GM12878 (cell line): ENCODE measurements at regions not wholly inside any gene's neighbourhood (a gene's known extent, or its start where the extent isn't known, plus 50 kb on each side); places are given as distances from the start of the nearest gene placed in this dataset.

ENCODE experiments used
- ATAC-seq: fragments of 200-7000 bp; cut with Tn5 transposase; 3 replicates; pipeline ENCODE4 v1.9.1; 2020; ENCODE audit warnings: mild to moderate bottlenecking, moderate library complexity
- BruUV-seq: library from RNA; stranded (reverse); fragments of 400-500 nt; replicated peaks from 2 replicates; lab custom pipeline; 2021; lab: Mats Ljungman, UMichigan
- CTCF ChIA-PET: fragments of 300-600 bp; sonication (Branson Sonifier 250); formaldehyde crosslinking; extraction: SDS; loops from one replicate; lab custom pipeline; 2021; ENCODE audit warnings: inconsistent platforms; lab: Yijun Ruan, JAX
- POLR2A ChIA-PET: fragments of 350-600 bp; formaldehyde crosslinking; extraction: SDS; loops from one replicate; lab custom pipeline; 2021; ENCODE audit warnings: inconsistent platforms; lab: Charles Lee
- RAD21 ChIA-PET: fragments of 300-600 bp; sonication (Branson Sonifier 250); formaldehyde crosslinking; loops from one replicate; lab custom pipeline; 2023; ENCODE audit warnings: antibody characterized with exemption; ENCODE audit not compliant: unreplicated experiment; lab: Charles Lee
- SMC1A ChIA-PET: fragments of 300-600 bp; sonication (Branson Sonifier 250); formaldehyde crosslinking; loops from one replicate; lab custom pipeline; 2023; ENCODE audit not compliant: unreplicated experiment, uncharacterized antibody; lab: Charles Lee
- DNase-seq: peaks from one replicate; pipeline ENCODE4 v3.0.0-alpha.2; 2011; ENCODE audit warnings: low read depth, low spot score
- FAIRE-seq: peaks from 3 replicates; lab custom pipeline; 2011; peaks lifted over from hg19 to GRCh38; lab: Jason Lieb, UNC
- H2AFZ ChIP-seq: 2 replicates; pipeline ENCODE4 v1.6.0; 2011; ENCODE audit warnings: low read depth, low read length, control low read depth; ENCODE audit not compliant: control insufficient read depth
- H3K27ac ChIP-seq: 2 replicates; pipeline ENCODE4 v1.5.1; 2011; ENCODE audit warnings: control low read depth; ENCODE audit not compliant: control insufficient read depth, insufficient read depth
- H3K27me3 ChIP-seq, 2 experiments: replicated peaks in 1 of 2; 2 replicates each; pipeline versions ENCODE4 v1.6.0 to v1.6.1; 2011; ENCODE audit warnings: low read length in 1 of 2; ENCODE audit not compliant: control insufficient read depth in 2 of 2, insufficient read depth in 2 of 2
- H3K36me3 ChIP-seq, 2 experiments: 2 replicates each; pipeline ENCODE4 v1.5.1; 2011; ENCODE audit warnings: low read length in 1 of 2; ENCODE audit not compliant: control insufficient read depth in 2 of 2, insufficient read depth in 2 of 2
- H3K4me1 ChIP-seq: 2 replicates; pipeline ENCODE4 v1.6.1; 2011; ENCODE audit warnings: mild to moderate bottlenecking, low read length, moderate library complexity, mixed read lengths; ENCODE audit not compliant: control insufficient read depth, insufficient read depth
- H3K4me2 ChIP-seq: 2 replicates; pipeline ENCODE4 v1.6.0; 2011; ENCODE audit warnings: control low read depth; ENCODE audit not compliant: control insufficient read depth, insufficient read depth
- H3K4me3 ChIP-seq: fragments of 200-600 bp; sonication (generic); 2 replicates; pipeline ENCODE4 v1.5.1; 2016
- H3K79me2 ChIP-seq: 2 replicates; pipeline ENCODE4 v1.6.0; 2011; ENCODE audit warnings: low read length; ENCODE audit not compliant: control insufficient read depth, insufficient read depth
- H3K9ac ChIP-seq: 2 replicates; pipeline ENCODE4 v1.8.0; 2011; ENCODE audit warnings: low read length, control low read depth, mixed read lengths; ENCODE audit not compliant: control insufficient read depth, insufficient read depth
- H3K9me3 ChIP-seq: replicated peaks from 3 replicates; pipeline ENCODE4 v1.5.1; 2011; ENCODE audit warnings: mild to moderate bottlenecking, low read length; ENCODE audit not compliant: control insufficient read depth, insufficient read depth
- H4K20me1 ChIP-seq: 2 replicates; pipeline ENCODE4 v1.6.0; 2011; ENCODE audit not compliant: control insufficient read depth, insufficient read depth
- ASH2L ChIP-seq: fragments of 300-600, 200-600 bp; sonication (generic); IDR thresholded peaks from 2 replicates; pipeline ENCODE4 v1.6.1; 2017; ENCODE audit warnings: low read depth, mild to moderate bottlenecking, borderline replicate concordance
- BRCA1 ChIP-seq: IDR thresholded peaks from 2 replicates; pipeline ENCODE4 v1.6.1; 2011; ENCODE audit warnings: low read depth, low read length, improper control_type of control experiment
- CHD1 ChIP-seq: IDR thresholded peaks from 2 replicates; pipeline ENCODE4 v1.6.1; 2012; ENCODE audit warnings: low read depth, low read length, improper control_type of control experiment
- FOS ChIP-seq: IDR thresholded peaks from 3 replicates; pipeline ENCODE4 v1.6.1; 2011; ENCODE audit warnings: borderline replicate concordance; ENCODE audit not compliant: insufficient read length; ENCODE audit errors: extremely low read depth
- HCFC1 ChIP-seq: fragments of 150-350 bp; IDR thresholded peaks from 2 replicates; pipeline ENCODE4 v1.6.1; 2014; ENCODE audit warnings: low read length
- IRF4 ChIP-seq: IDR thresholded peaks from 2 replicates; pipeline ENCODE4 v1.6.1; 2011; ENCODE audit warnings: low read depth, low read length
- MAX ChIP-seq: IDR thresholded peaks from 2 replicates; pipeline ENCODE4 v1.6.1; 2012; ENCODE audit warnings: low read depth, low read length, improper control_type of control experiment
- MTA3 ChIP-seq: IDR thresholded peaks from 2 replicates; pipeline ENCODE4 v1.6.1; 2012; ENCODE audit warnings: low read length, inconsistent platforms, borderline replicate concordance
- MYC ChIP-seq: IDR thresholded peaks from 2 replicates; pipeline ENCODE4 v1.6.1; 2011; ENCODE audit warnings: mild to moderate bottlenecking, low read length, moderate library complexity, inconsistent platforms; ENCODE audit not compliant: insufficient read depth, insufficient replicate concordance, insufficient read length, severe bottlenecking
- NRF1 ChIP-seq: conservative IDR thresholded peaks from 2 replicates; pipeline ENCODE4 v1.6.1; 2011; ENCODE audit warnings: mild to moderate bottlenecking, low read depth, low read length, improper control_type of control experiment
- SREBF1 ChIP-seq: IDR thresholded peaks from 2 replicates; pipeline ENCODE4 v1.6.1; 2012; ENCODE audit warnings: mild to moderate bottlenecking, low read length
- SREBF2 ChIP-seq: IDR thresholded peaks from 2 replicates; pipeline ENCODE4 v1.6.1; 2012; ENCODE audit warnings: mild to moderate bottlenecking, low read length
- USF2 ChIP-seq: IDR thresholded peaks from 2 replicates; pipeline ENCODE4 v1.6.1; 2011; ENCODE audit warnings: low read depth, low read length, improper control_type of control experiment, borderline replicate concordance
- WGBS: methylation state at CpG from one replicate; pipeline ENCODE4 v1.1.6; 2016; ENCODE audit warnings: low lambda C conversion rate; ENCODE audit not compliant: insufficient replicate concordance, insufficient coverage; ENCODE audit errors: missing lambda C conversion rate; 5-methylcytosine and 5-hydroxymethylcytosine counted together
- in situ Hi-C: fragments of 300-500 bp; cut with MboI; formaldehyde crosslinking; loops from 9 replicates; pipeline ENCODE4 v1.14.3; 2018; ENCODE audit warnings: mixed read lengths
- intact Hi-C: fragments of 100-400 bp; cut with micrococcal nuclease; formaldehyde crosslinking; loops from one replicate; pipeline ENCODE4 v1.14.2; 2022; ENCODE audit not compliant: unreplicated experiment
- TF ChIP-seq, protein P1 (sequence below): fragments of 450-650 bp; IDR thresholded peaks from 2 replicates; pipeline ENCODE4 v1.6.1; 2017; ENCODE audit warnings: antibody characterized with exemption, mild to moderate bottlenecking, moderate library complexity
- TF ChIP-seq, protein P2 (sequence below): fragments of 150-350 bp; IDR thresholded peaks from 2 replicates; pipeline ENCODE4 v1.6.1; 2014; ENCODE audit warnings: mild to moderate bottlenecking, low read depth, low read length

DNA sequence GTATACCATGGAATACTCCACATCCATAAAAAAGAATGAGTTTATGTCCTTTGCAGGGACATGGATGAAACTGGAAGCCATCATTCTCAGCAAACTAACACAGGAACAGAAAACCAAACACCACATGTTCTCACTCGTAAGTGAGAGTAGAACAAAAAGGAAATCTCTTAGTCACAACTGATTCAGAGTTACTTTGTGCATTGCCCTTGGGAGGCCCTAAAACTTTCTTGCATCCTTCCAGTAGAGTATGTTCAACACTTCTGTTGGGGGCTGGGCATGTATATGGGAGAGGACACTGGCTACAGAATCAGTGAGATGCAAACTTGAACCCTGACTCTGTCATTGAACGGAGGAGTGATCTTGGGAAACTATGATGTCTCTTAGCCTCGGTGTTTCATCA is 147.4 kb upstream of the IRX5 start:
- FAIRE-seq (no peak), ATAC-seq (no peak), DNase-seq (no peak)
- ChIA-PET RAD21 (no interaction called here), POLR2A (no interaction called here), SMC1A (no interaction called here), CTCF (no interaction called here)
- Histone ChIP-seq H4K20me1 (no peaks in the 10 kb centered on the region), H3K36me3 (no peaks in the 10 kb centered on the region), H3K4me2 (no peak overlapping the region), H3K79me2 (no peaks in the 10 kb centered on the region), H3K4me3 (no peak overlapping the region), H3K9ac (no peak overlapping the region), H3K27ac (no peak overlapping the region), H3K27me3 (no peaks in the 10 kb centered on the region), H3K9me3 (no peaks in the 10 kb centered on the region), H3K4me1 (no peaks in the 10 kb centered on the region), H2AFZ (no peak overlapping the region)
- WGBS = 4% methylated on average over 3 of the region's 3 CpGs
- in situ Hi-C loops (no loop called here), intact Hi-C loops (no loop called here)
- TF ChIP-seq BRCA1 (no peak), FOS (no peak), ASH2L (no peak), SREBF2 (no peak), IRF4 (no peak), MAX (no peak), CHD1 (no peak), NRF1 (no peak), MYC (no peak), USF2 (no peak), MTA3 (no peak), SREBF1 (no peak), HCFC1 (no peak)
- TF ChIP-seq, protein P1, sequence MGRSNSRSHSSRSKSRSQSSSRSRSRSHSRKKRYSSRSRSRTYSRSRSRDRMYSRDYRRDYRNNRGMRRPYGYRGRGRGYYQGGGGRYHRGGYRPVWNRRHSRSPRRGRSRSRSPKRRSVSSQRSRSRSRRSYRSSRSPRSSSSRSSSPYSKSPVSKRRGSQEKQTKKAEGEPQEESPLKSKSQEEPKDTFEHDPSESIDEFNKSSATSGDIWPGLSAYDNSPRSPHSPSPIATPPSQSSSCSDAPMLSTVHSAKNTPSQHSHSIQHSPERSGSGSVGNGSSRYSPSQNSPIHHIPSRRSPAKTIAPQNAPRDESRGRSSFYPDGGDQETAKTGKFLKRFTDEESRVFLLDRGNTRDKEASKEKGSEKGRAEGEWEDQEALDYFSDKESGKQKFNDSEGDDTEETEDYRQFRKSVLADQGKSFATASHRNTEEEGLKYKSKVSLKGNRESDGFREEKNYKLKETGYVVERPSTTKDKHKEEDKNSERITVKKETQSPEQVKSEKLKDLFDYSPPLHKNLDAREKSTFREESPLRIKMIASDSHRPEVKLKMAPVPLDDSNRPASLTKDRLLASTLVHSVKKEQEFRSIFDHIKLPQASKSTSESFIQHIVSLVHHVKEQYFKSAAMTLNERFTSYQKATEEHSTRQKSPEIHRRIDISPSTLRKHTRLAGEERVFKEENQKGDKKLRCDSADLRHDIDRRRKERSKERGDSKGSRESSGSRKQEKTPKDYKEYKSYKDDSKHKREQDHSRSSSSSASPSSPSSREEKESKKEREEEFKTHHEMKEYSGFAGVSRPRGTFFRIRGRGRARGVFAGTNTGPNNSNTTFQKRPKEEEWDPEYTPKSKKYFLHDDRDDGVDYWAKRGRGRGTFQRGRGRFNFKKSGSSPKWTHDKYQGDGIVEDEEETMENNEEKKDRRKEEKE = no peak
- TF ChIP-seq, protein P2, sequence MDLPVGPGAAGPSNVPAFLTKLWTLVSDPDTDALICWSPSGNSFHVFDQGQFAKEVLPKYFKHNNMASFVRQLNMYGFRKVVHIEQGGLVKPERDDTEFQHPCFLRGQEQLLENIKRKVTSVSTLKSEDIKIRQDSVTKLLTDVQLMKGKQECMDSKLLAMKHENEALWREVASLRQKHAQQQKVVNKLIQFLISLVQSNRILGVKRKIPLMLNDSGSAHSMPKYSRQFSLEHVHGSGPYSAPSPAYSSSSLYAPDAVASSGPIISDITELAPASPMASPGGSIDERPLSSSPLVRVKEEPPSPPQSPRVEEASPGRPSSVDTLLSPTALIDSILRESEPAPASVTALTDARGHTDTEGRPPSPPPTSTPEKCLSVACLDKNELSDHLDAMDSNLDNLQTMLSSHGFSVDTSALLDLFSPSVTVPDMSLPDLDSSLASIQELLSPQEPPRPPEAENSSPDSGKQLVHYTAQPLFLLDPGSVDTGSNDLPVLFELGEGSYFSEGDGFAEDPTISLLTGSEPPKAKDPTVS = no peak
- BruUV-seq = no TSS peak
